H54 (cell line): ENCODE measurements at regions not wholly inside any gene's neighbourhood (a gene's known extent, or its start where the extent isn't known, plus 50 kb on each side); places are given as distances from the start of the nearest gene placed in this dataset.

Experiments
- DNase-seq: peaks from one replicate; pipeline ENCODE4 v3.0.0; 2011; ENCODE audit warnings: low spot score, mixed read lengths; ENCODE audit not compliant: insufficient read length
- FAIRE-seq: peaks from 3 replicates; lab custom pipeline; 2011; peaks lifted over from hg19 to GRCh38; lab: Jason Lieb, UNC
- POLR2A ChIP-seq: IDR thresholded peaks from 2 replicates; pipeline ENCODE4 v1.6.1; 2011; ENCODE audit warnings: low read depth, mild to moderate bottlenecking, low read length

- FAIRE-seq (no peak), DNase-seq (no peak)
- no peak for TF ChIP-seq POLR2A
Measured at GRCh38 chr13:111394211-111394922, 73.9 kb downstream of the TEX29 start.

- DNase-seq (no peak), FAIRE-seq (no peak)
- no peak for TF ChIP-seq POLR2A
Measured at GRCh38 chr13:111395511-111396393, 75.3 kb downstream of the TEX29 start.

- no peak for DNase-seq
- no peak for TF ChIP-seq POLR2A
- FAIRE-seq, result no peak
Measured at GRCh38 chr13:111396457-111396856, 76.0 kb downstream of the TEX29 start.

GRCh38 chr13:111397202-111397880 lies 76.9 kb downstream of the TEX29 start:
- FAIRE-seq (no peak), DNase-seq (no peak)
- TF ChIP-seq POLR2A, result no peak

- TF ChIP-seq POLR2A, result no peak
- no peak for FAIRE-seq
- DNase-seq, result no peak
Measured at GRCh38 chr13:111398196-111398595, 77.8 kb downstream of the TEX29 start.

GRCh38 chr13:111398715-111399299 lies 78.4 kb downstream of the TEX29 start:
- no peak for FAIRE-seq
- no peak for DNase-seq

GRCh38 chr13:111399334-111399733 lies 78.9 kb downstream of the TEX29 start:
- DNase-seq (no peak), FAIRE-seq (no peak)
- no peak for TF ChIP-seq POLR2A

More at GRCh38 chr13:111398715-111399299, 78.4 kb downstream of the TEX29 start:
- TF ChIP-seq POLR2A, result no peak

GRCh38 chr13:111399776-111400538 lies 79.5 kb downstream of the TEX29 start:
- DNase-seq, result no peak

GRCh38 chr13:111401151-111401550 lies 80.7 kb downstream of the TEX29 start:
- no peak for FAIRE-seq

More at GRCh38 chr13:111399776-111400538, 79.5 kb downstream of the TEX29 start:
- TF ChIP-seq POLR2A, result no peak
- no peak for FAIRE-seq

GRCh38 chr13:111401755-111402154 lies 81.3 kb downstream of the TEX29 start:
- no peak for TF ChIP-seq POLR2A
- DNase-seq (no peak), FAIRE-seq (no peak)

More at GRCh38 chr13:111401151-111401550, 80.7 kb downstream of the TEX29 start:
- TF ChIP-seq POLR2A, result no peak
- no peak for DNase-seq

- TF ChIP-seq POLR2A, result no peak
- no peak for FAIRE-seq
Measured at GRCh38 chr13:111402441-111402840, 82.0 kb downstream of the TEX29 start.

GRCh38 chr13:111403266-111403665 lies 82.8 kb downstream of the TEX29 start:
- DNase-seq (no peak), FAIRE-seq (no peak)
- no peak for TF ChIP-seq POLR2A

More at GRCh38 chr13:111402441-111402840, 82.0 kb downstream of the TEX29 start:
- DNase-seq, result no peak

GRCh38 chr13:111404746-111405145 lies 84.3 kb downstream of the TEX29 start:
- DNase-seq (no peak), FAIRE-seq (no peak)
- TF ChIP-seq POLR2A, result no peak
